K562 (cell line): ENCODE measurements at regions not wholly inside any gene's neighbourhood (a gene's known extent, or its start where the extent isn't known, plus 50 kb on each side); places are given as distances from the start of the nearest gene placed in this dataset.

Source experiments
- ATAC-seq: fragments of 200-7000 bp; cut with Tn5 transposase; 3 replicates; pipeline ENCODE4 v1.9.1; 2020; ENCODE audit warnings: moderate library complexity
- BruUV-seq: library from RNA; stranded (reverse); fragments of 400-500 nt; replicated peaks from 2 replicates; lab custom pipeline; 2021; lab: Mats Ljungman, UMichigan
- CTCF ChIA-PET: fragments of 300-600 bp; formaldehyde crosslinking; extraction: SDS; loops from one replicate; lab custom pipeline; 2021; ENCODE audit warnings: low intra/inter-chr PET ratio; lab: Yijun Ruan, JAX
- POLR2A ChIA-PET: fragments of 300-600, 350-650 bp; sonication (Branson Sonifier 250); formaldehyde crosslinking; extraction: SDS; loops from one replicate; lab custom pipeline; 2021; ENCODE audit warnings: antibody characterized with exemption, inconsistent platforms; lab: Yijun Ruan, JAX
- DNase-seq, 4 experiments: peaks; one replicate each; pipeline versions ENCODE4 v3.0.0 to v3.0.0-alpha.2; 2011 to 2018; ENCODE audit warnings: low spot score in 3 of 4, mixed read lengths in 3 of 4; ENCODE audit errors: extremely low read depth in 1 of 4
- FAIRE-seq: peaks from 2 replicates; lab custom pipeline; 2011; peaks lifted over from hg19 to GRCh38; lab: Jason Lieb, UNC
- H2AFZ ChIP-seq: 2 replicates; pipeline ENCODE4 v1.6.0; 2011; ENCODE audit warnings: low read depth, low read length, control low read depth, inconsistent platforms
- H3K27ac ChIP-seq: fragments of 200-600 bp; 3 replicates; pipeline ENCODE4 v1.8.0; 2011; ENCODE audit warnings: low read depth, mild to moderate bottlenecking, control low read depth, inconsistent platforms, low read length, moderate library complexity, mixed read lengths; ENCODE audit errors: extremely low read depth
- H3K27me3 ChIP-seq, 2 experiments: fragments of 300-600 bp in 1 of 2; 2 replicates in 1 of 2; 3 replicates in 1 of 2; pipeline versions ENCODE4 v1.6.0 to v1.8.0; 2011; ENCODE audit warnings: inconsistent platforms in 2 of 2, low read length in 2 of 2, mild to moderate bottlenecking in 1 of 2, mixed read lengths in 1 of 2, moderate library complexity in 1 of 2; ENCODE audit not compliant: control insufficient read depth in 2 of 2, insufficient read depth in 2 of 2
- H3K36me3 ChIP-seq: fragments of 300-600 bp; 3 replicates; pipeline ENCODE4 v1.8.0; 2011; ENCODE audit warnings: mild to moderate bottlenecking, low read length, inconsistent platforms; ENCODE audit not compliant: control insufficient read depth, insufficient read depth
- H3K4me1 ChIP-seq, 2 experiments: fragments of 200-600 bp in 1 of 2; replicated peaks in 1 of 2; 2 replicates in 1 of 2; 3 replicates in 1 of 2; pipeline versions ENCODE4 v1.5.1 to v1.8.0; 2011; ENCODE audit warnings: inconsistent platforms in 2 of 2, low read length in 2 of 2, mild to moderate bottlenecking in 1 of 2, mixed read lengths in 1 of 2, moderate library complexity in 1 of 2; ENCODE audit not compliant: control insufficient read depth in 2 of 2, insufficient read depth in 2 of 2
- H3K4me2 ChIP-seq: 2 replicates; pipeline ENCODE4 v1.6.1; 2011; ENCODE audit warnings: low read length, control low read depth, inconsistent platforms, mixed read lengths; ENCODE audit not compliant: insufficient read depth
- H3K4me3 ChIP-seq: fragments of 200-600 bp; sonication (generic), shearing (Covaris generic); 2 replicates; pipeline ENCODE4 v1.5.1; 2016; ENCODE audit warnings: control low read depth, inconsistent platforms
- H3K79me2 ChIP-seq: fragments of 200-600 bp; 3 replicates; pipeline ENCODE4 v1.8.0; 2011; ENCODE audit warnings: low read length, inconsistent platforms; ENCODE audit not compliant: control insufficient read depth, insufficient read depth
- H3K9ac ChIP-seq, 2 experiments: 2 replicates each; pipeline versions ENCODE4 v1.6.0 to v1.6.1; 2011; ENCODE audit warnings: low read depth in 2 of 2, low read length in 2 of 2, control low read depth in 1 of 2, inconsistent platforms in 1 of 2, mild to moderate bottlenecking in 1 of 2, mixed read lengths in 1 of 2; ENCODE audit not compliant: insufficient read depth in 1 of 2
- H3K9me1 ChIP-seq: one replicate; pipeline ENCODE4 v1.6.0; 2011; ENCODE audit warnings: inconsistent platforms, mild to moderate bottlenecking, low read length, moderate library complexity; ENCODE audit not compliant: control insufficient read depth, insufficient read depth
- H3K9me3 ChIP-seq: replicated peaks from 2 replicates; pipeline ENCODE4 v1.5.1; 2011; ENCODE audit warnings: low read depth, low read length, inconsistent platforms; ENCODE audit not compliant: control insufficient read depth, insufficient read depth
- H4K20me1 ChIP-seq: replicated peaks from 2 replicates; pipeline ENCODE4 v1.6.1; 2011; ENCODE audit warnings: low read length, inconsistent platforms, mixed read lengths; ENCODE audit not compliant: control insufficient read depth, insufficient read depth
- CBFA2T2 ChIP-seq: fragments of 450-650 bp; conservative IDR thresholded peaks from 2 replicates; pipeline ENCODE4 v1.6.1; 2017; ENCODE audit warnings: mild to moderate bottlenecking
- CBX2 ChIP-seq: fragments of 200-600 bp; sonication (generic); IDR thresholded peaks from one replicate; pipeline ENCODE4 v1.6.1; 2012; ENCODE audit warnings: mild to moderate bottlenecking, low read length, inconsistent platforms; ENCODE audit not compliant: insufficient read depth, poor library complexity, severe bottlenecking
- CHD2 ChIP-seq: IDR thresholded peaks from 2 replicates; pipeline ENCODE4 v1.6.1; 2011; ENCODE audit warnings: low read depth, low read length
- HMG20B ChIP-seq: fragments of 250-450 bp; sonication (Bioruptor Pico); IDR thresholded peaks from 2 replicates; pipeline ENCODE4 v1.5.0; 2021; ENCODE audit warnings: mild to moderate bottlenecking
- HNRNPLL ChIP-seq: fragments of 200-400 bp; formaldehyde crosslinking; IDR thresholded peaks from 2 replicates; pipeline ENCODE4 v1.6.1; 2017; ENCODE audit warnings: low read length, low read depth, mild to moderate bottlenecking; ENCODE audit not compliant: poor library complexity, severe bottlenecking
- MCM5 ChIP-seq: fragments of 450-650 bp; IDR thresholded peaks from 2 replicates; pipeline ENCODE4 v1.6.1; 2016; ENCODE audit warnings: low read depth
- OTX1 ChIP-seq: fragments of 450-650 bp; formaldehyde crosslinking; IDR thresholded peaks from 2 replicates; pipeline ENCODE4 v1.4.0; 2022; ENCODE audit warnings: mild to moderate bottlenecking
- RNF2 ChIP-seq: sonication (generic); IDR thresholded peaks from 2 replicates; pipeline ENCODE4 v1.6.1; 2016
- SAP30 ChIP-seq: fragments of 200-600 bp; sonication (generic); IDR thresholded peaks from 2 replicates; pipeline ENCODE4 v1.6.1; 2012; ENCODE audit warnings: borderline replicate concordance, low read depth, mild to moderate bottlenecking, moderate library complexity, low read length, control low read depth, inconsistent platforms; ENCODE audit not compliant: insufficient read depth, poor library complexity, severe bottlenecking
- SIN3A ChIP-seq, 2 experiments: fragments of 150-350 bp in 1 of 2; IDR thresholded peaks; 2 replicates each; pipeline ENCODE4 v1.6.1; 2011 to 2016; ENCODE audit warnings: borderline replicate concordance in 2 of 2, low read depth in 2 of 2, low read length in 2 of 2, mild to moderate bottlenecking in 2 of 2, moderate library complexity in 2 of 2; ENCODE audit not compliant: control insufficient read depth in 1 of 2
- SIX5 ChIP-seq, 2 experiments: IDR thresholded peaks; 2 replicates each; pipeline ENCODE4 v1.6.1; 2011; ENCODE audit warnings: low read length in 2 of 2, borderline replicate concordance in 1 of 2, low read depth in 1 of 2, mild to moderate bottlenecking in 1 of 2, moderate library complexity in 1 of 2; ENCODE audit not compliant: insufficient read depth in 1 of 2
- TAL1 ChIP-seq: fragments of 450-650 bp; IDR thresholded peaks from 2 replicates; pipeline ENCODE4 v1.6.1; 2016; ENCODE audit warnings: mild to moderate bottlenecking
- ZNF239 ChIP-seq: fragments of 250-450 bp; sonication (Bioruptor Pico); IDR thresholded peaks from 2 replicates; pipeline ENCODE4 v1.4.0; 2020; ENCODE audit warnings: mild to moderate bottlenecking
- ZNF507 ChIP-seq: conservative IDR thresholded peaks from 2 replicates; pipeline ENCODE4 v1.6.1; 2017; ENCODE audit warnings: missing genetic modification characterization, missing compliant biosample characterization
- ZSCAN29 ChIP-seq: fragments of 450-650 bp; IDR thresholded peaks from 2 replicates; pipeline ENCODE4 v1.6.1; 2017
- WGBS: fragments of 100-300 bp; shearing (Covaris generic); methylation state at CpG from one replicate; pipeline ENCODE4 v1.1.6; 2016; ENCODE audit warnings: low coverage, mixed read lengths; ENCODE audit not compliant: insufficient coverage; ENCODE audit errors: missing lambda C conversion rate; 5-methylcytosine and 5-hydroxymethylcytosine counted together
- in situ Hi-C: fragments of 300-500 bp; cut with MboI; formaldehyde crosslinking; loops from 4 replicates; pipeline ENCODE4 v1.15.0; 2018; ENCODE audit warnings: inconsistent platforms, mixed read lengths
- intact Hi-C: fragments of 100-400 bp; cut with micrococcal nuclease; formaldehyde crosslinking; loops from 2 replicates; pipeline ENCODE4 v1.14.2; 2022
- TF ChIP-seq, protein P1 (sequence below): fragments of 250-450 bp; sonication (Bioruptor Pico); IDR thresholded peaks from 2 replicates; pipeline ENCODE4 v1.8.0; 2022; ENCODE audit warnings: moderate library complexity, mild to moderate bottlenecking, inconsistent platforms
- TF ChIP-seq, protein P2 (sequence below): fragments of 450-650 bp; conservative IDR thresholded peaks from 2 replicates; pipeline ENCODE4 v1.6.1; 2016; ENCODE audit warnings: missing genetic modification characterization, low read depth, mild to moderate bottlenecking, control low read depth, missing compliant biosample characterization

DNA sequence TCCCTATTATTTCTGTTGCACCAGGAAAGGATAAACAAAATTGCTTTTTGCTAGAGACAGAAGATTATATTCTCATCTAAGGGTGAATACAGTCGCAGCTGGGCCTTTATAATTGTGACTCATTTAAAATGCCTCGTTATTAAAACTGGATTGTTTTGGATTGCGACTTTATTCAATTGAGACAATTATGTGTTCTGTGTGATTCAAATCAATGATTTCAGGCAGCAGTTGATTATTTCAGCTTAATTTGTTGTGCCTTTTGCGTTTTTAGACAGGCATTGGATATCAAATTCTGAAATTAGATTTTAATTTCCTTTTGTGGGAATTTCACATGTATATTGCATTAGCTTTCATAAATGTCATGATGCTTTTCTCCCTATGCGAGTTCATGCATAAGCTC, 778.1 kb upstream of the SOX11 start:
- no peaks in the 10 kb centered on the region for H3K9me1 ChIP-seq

More for the DNA sequence above, 778.1 kb upstream of the SOX11 start:
- Histone ChIP-seq H3K79me2 (no peaks in the 10 kb centered on the region), H3K9me3 (no peaks in the 10 kb centered on the region), H3K27me3 (no peaks in the 10 kb centered on the region), H3K27ac (no peak overlapping the region), H4K20me1 (no peaks in the 10 kb centered on the region), H3K4me2 (no peak overlapping the region), H3K4me1 (no peaks in the 10 kb centered on the region), H2AFZ (no peak overlapping the region), H3K36me3 (no peaks in the 10 kb centered on the region), H3K9ac (no peak overlapping the region), H3K4me3 (no peak overlapping the region)
- TF ChIP-seq, protein P1, sequence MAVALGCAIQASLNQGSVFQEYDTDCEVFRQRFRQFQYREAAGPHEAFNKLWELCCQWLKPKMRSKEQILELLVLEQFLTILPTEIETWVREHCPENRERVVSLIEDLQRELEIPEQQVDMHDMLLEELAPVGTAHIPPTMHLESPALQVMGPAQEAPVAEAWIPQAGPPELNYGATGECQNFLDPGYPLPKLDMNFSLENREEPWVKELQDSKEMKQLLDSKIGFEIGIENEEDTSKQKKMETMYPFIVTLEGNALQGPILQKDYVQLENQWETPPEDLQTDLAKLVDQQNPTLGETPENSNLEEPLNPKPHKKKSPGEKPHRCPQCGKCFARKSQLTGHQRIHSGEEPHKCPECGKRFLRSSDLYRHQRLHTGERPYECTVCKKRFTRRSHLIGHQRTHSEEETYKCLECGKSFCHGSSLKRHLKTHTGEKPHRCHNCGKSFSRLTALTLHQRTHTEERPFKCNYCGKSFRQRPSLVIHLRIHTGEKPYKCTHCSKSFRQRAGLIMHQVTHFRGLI (CRISPR knock-in tag), result no peak
- no peak for TF ChIP-seq SIX5 (IDR thresholded peaks at IDR 0.05; ENCODE audit: borderline replicate concordance in 1 of 2, insufficient read depth in 1 of 2, low read depth in 1 of 2, low read length in 2 of 2)
- TF ChIP-seq ZSCAN29, result no peak
- no peak for TF ChIP-seq HMG20B (CRISPR knock-in tag)
- TF ChIP-seq, protein P2, sequence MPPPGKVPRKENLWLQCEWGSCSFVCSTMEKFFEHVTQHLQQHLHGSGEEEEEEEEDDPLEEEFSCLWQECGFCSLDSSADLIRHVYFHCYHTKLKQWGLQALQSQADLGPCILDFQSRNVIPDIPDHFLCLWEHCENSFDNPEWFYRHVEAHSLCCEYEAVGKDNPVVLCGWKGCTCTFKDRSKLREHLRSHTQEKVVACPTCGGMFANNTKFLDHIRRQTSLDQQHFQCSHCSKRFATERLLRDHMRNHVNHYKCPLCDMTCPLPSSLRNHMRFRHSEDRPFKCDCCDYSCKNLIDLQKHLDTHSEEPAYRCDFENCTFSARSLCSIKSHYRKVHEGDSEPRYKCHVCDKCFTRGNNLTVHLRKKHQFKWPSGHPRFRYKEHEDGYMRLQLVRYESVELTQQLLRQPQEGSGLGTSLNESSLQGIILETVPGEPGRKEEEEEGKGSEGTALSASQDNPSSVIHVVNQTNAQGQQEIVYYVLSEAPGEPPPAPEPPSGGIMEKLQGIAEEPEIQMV, result no peak
- TF ChIP-seq CBFA2T2, result no peak
- TF ChIP-seq SAP30, result no peak
- TF ChIP-seq RNF2, result no peak
- TF ChIP-seq OTX1 (CRISPR knock-in tag), result no peak
- TF ChIP-seq HNRNPLL, result no peak
- no peak for TF ChIP-seq CHD2
- TF ChIP-seq TAL1, result no peak
- TF ChIP-seq CBX2, result no peak
- TF ChIP-seq ZNF507 (tag), result no peak
- no peak for TF ChIP-seq MCM5
- TF ChIP-seq SIN3A (IDR thresholded peaks at IDR 0.05; ENCODE audit: borderline replicate concordance in 2 of 2, control insufficient read depth in 1 of 2, low read depth in 2 of 2, low read length in 2 of 2), result no peak
- no peak for TF ChIP-seq ZNF239 (CRISPR knock-in tag)
- intact Hi-C loops, result no loop called here
- in situ Hi-C loops, result no loop called here
- FAIRE-seq, result no peak
- CTCF ChIA-PET, result no interaction called here
- ATAC-seq, result no peak
- WGBS, result under 1% methylated on average over 5 of the region's 5 CpGs
- POLR2A ChIA-PET, result no interaction called here
- no TSS peak for BruUV-seq
- no peak for DNase-seq
